Fibroblast of gingiva (primary cell): ENCODE measurements at regions not wholly inside any gene's neighbourhood (a gene's known extent, or its start where the extent isn't known, plus 50 kb on each side); places are given as distances from the start of the nearest gene placed in this dataset.
"Not testable (repeated sequence)": the region's sequence is repeated elsewhere in the genome, so short reads cannot be mapped to it uniquely, and the experiment has no call there.

Experiments
- DNase-seq: peaks from one replicate; pipeline ENCODE4 v3.0.0-alpha.2; 2011; ENCODE audit warnings: low read depth

GRCh38 chr18:27378431-27379095 lies 193.5 kb upstream of the CHST9 start:
- DNase-seq = no peak

GRCh38 chr18:27377251-27377650 lies 192.1 kb upstream of the CHST9 start:
- no peak for DNase-seq

- no peak for DNase-seq
Measured at GRCh38 chr18:27372386-27372785, 187.3 kb upstream of the CHST9 start.

GRCh38 chr18:27366665-27367064 lies 181.6 kb upstream of the CHST9 start:
- DNase-seq = no peak

- no peak for DNase-seq
Measured at GRCh38 chr18:27366151-27366550, 181.0 kb upstream of the CHST9 start.

- DNase-seq = no peak
Measured at GRCh38 chr18:27363872-27364271, 178.8 kb upstream of the CHST9 start.

GRCh38 chr18:27361477-27361876 lies 176.4 kb upstream of the CHST9 start:
- DNase-seq = no peak

GRCh38 chr18:27355308-27355707 lies 170.2 kb upstream of the CHST9 start:
- DNase-seq = no peak

GRCh38 chr18:27353273-27353672 lies 168.2 kb upstream of the CHST9 start:
- DNase-seq = no peak

- DNase-seq = no peak
Measured at GRCh38 chr18:27349284-27349882, 164.3 kb upstream of the CHST9 start.

- no peak for DNase-seq
Measured at GRCh38 chr18:27331606-27332005, 146.5 kb upstream of the CHST9 start.

GRCh38 chr18:27314996-27315395 lies 129.9 kb upstream of the CHST9 start:
- DNase-seq = peak; percentile 30

GRCh38 chr18:27313678-27314077 lies 128.6 kb upstream of the CHST9 start:
- no peak for DNase-seq

GRCh38 chr18:27312853-27313252 lies 127.7 kb upstream of the CHST9 start:
- DNase-seq = no peak

GRCh38 chr18:27312153-27312552 lies 127.0 kb upstream of the CHST9 start:
- DNase-seq = no peak

GRCh38 chr18:27311114-27311513 lies 126.0 kb upstream of the CHST9 start:
- no peak for DNase-seq

GRCh38 chr18:27301615-27302378 lies 116.7 kb upstream of the CHST9 start:
- DNase-seq = no peak

GRCh38 chr18:27298214-27298804 lies 113.2 kb upstream of the CHST9 start:
- no peak for DNase-seq

- DNase-seq = not testable (repeated sequence)
Measured at GRCh38 chr18:27285973-27286562, 101.0 kb upstream of the CHST9 start.

GRCh38 chr18:27278131-27278530 lies 93.0 kb upstream of the CHST9 start:
- DNase-seq = no peak

GRCh38 chr18:27277554-27277953 lies 92.4 kb upstream of the CHST9 start:
- no peak for DNase-seq

GRCh38 chr18:27276886-27277285 lies 91.8 kb upstream of the CHST9 start:
- no peak for DNase-seq

GRCh38 chr18:27276479-27276878 lies 91.4 kb upstream of the CHST9 start:
- DNase-seq = no peak
